GM10248 (cell line): ENCODE measurements at regions not wholly inside any gene's neighbourhood (a gene's known extent, or its start where the extent isn't known, plus 50 kb on each side); places are given as distances from the start of the nearest gene placed in this dataset.

ENCODE experiments used
- CTCF ChIA-PET: fragments of 300-600 bp; sonication (Branson Sonifier 250); formaldehyde crosslinking; extraction: SDS; loops from one replicate; lab custom pipeline; 2021; ENCODE audit warnings: antibody characterized with exemption; lab: Yijun Ruan, JAX
- POLR2A ChIA-PET: fragments of 350-650 bp; sonication (Branson Sonifier 250); formaldehyde crosslinking; extraction: SDS; loops from one replicate; lab custom pipeline; 2020; ENCODE audit warnings: antibody characterized with exemption; lab: Yijun Ruan, JAX
- DNase-seq: peaks from one replicate; pipeline ENCODE4 v3.0.0; 2012; ENCODE audit errors: extremely low spot score
- TF ChIP-seq, protein P1 (sequence below): IDR thresholded peaks from 2 replicates; pipeline ENCODE4 v1.5.1; 2012; ENCODE audit warnings: mild to moderate bottlenecking, low read depth; ENCODE audit errors: extremely low read depth, missing control alignments, control extremely low read depth

- TF ChIP-seq, protein P1, sequence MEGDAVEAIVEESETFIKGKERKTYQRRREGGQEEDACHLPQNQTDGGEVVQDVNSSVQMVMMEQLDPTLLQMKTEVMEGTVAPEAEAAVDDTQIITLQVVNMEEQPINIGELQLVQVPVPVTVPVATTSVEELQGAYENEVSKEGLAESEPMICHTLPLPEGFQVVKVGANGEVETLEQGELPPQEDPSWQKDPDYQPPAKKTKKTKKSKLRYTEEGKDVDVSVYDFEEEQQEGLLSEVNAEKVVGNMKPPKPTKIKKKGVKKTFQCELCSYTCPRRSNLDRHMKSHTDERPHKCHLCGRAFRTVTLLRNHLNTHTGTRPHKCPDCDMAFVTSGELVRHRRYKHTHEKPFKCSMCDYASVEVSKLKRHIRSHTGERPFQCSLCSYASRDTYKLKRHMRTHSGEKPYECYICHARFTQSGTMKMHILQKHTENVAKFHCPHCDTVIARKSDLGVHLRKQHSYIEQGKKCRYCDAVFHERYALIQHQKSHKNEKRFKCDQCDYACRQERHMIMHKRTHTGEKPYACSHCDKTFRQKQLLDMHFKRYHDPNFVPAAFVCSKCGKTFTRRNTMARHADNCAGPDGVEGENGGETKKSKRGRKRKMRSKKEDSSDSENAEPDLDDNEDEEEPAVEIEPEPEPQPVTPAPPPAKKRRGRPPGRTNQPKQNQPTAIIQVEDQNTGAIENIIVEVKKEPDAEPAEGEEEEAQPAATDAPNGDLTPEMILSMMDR: no peak
- CTCF ChIA-PET: no interaction called here
- DNase-seq: no peak
- POLR2A ChIA-PET: no interaction called here
Measured at GRCh38 chr14:44417809-44418208, 89.3 kb downstream of the FSCB start.

DNA sequence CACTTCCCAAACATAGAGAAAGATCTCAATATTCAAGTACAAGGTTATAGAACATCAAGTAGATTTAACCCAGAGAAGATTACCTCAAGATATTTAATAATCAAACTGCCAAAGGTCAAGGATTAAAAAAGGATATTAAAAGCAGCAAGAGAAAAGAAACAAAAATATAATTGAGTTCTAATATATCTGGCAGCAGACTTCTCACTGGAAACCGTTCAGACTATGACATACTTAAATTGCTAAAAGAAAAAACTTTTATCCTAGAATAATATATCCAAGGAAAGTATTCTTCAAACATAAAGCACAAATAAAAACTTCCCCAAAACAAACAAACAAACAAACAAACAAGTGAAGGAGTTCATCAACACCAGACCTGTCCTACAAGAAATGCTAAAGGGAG lies 92.4 kb downstream of the FSCB start:
- ChIA-PET CTCF (no interaction called here), POLR2A (no interaction called here)
- TF ChIP-seq, protein P1: no peak
- no peak for DNase-seq

DNA sequence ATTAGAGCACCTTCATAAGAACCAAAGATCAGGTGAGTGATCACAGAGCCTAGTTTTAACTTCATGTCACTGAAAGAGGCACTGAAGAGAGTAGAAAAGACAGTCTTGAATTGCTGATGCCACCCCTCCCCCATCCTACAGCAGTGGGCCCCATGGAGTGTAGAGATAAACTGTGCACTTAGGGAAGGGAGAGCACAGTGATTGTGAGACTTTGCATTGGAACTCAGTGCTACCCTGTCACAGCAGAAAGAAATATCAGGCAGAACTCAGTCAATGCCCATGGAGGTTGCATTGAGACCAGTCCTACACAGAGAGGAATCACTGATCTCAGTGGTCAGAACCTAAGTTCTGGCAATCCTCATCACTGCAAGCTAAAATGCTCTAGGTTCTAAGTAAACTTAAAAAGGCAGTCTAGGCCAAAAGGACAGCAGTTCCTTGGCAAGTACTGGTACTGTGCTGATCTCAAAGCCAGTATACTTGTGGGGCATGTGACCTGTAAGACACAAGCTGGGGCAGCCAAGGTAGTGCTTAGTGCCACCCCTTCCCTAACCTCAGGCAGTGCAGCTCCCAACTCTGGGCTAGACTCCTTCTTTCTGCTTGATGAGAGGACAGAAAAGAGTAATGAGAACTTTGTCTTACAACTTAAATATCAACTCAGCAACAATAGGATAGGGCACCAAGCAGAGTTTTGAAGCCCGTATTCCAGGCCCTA lies 94.1 kb downstream of the FSCB start:
- ChIA-PET POLR2A (no interaction called here), CTCF (no interaction called here)
- TF ChIP-seq, protein P1: no peak
- no peak for DNase-seq

- no peak for DNase-seq
- TF ChIP-seq, protein P1: no peak
- ChIA-PET POLR2A (no interaction called here), CTCF (interaction anchor here (1.1 to 1.7 kb wide), 2 partner anchors 10 to 16 kb away, joined by 3 to 5 read pairs; no protein-coding TSS in a partner anchor)
Measured at GRCh38 chr14:44405011-44405486, 102.0 kb downstream of the FSCB start.

DNA sequence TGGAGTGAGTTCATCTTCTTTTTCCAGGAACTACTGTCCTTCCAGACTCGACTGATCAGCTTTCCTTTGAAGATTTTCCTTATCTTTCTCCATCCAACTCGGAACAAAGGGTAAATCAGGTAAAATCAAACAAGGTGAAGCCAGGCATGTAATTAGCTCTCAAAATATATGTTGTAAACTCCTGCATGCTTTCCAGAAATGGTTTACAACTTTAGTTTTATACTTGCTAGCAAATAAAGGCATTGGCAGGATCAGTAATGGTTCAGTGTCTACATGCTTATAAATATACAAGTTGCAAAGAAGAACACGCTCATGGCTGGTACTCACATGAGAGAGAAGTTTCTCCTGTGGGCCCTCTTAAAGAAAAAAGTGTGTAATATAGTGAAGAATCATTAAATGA lies 102.5 kb downstream of the FSCB start:
- no peak for DNase-seq
- POLR2A ChIA-PET: no interaction called here
- CTCF ChIA-PET: interaction anchor here (1.1 to 1.7 kb wide), 2 partner anchors 10 to 15 kb away, joined by 3 to 5 read pairs; no protein-coding TSS in a partner anchor
- TF ChIP-seq, protein P1: no peak

DNA sequence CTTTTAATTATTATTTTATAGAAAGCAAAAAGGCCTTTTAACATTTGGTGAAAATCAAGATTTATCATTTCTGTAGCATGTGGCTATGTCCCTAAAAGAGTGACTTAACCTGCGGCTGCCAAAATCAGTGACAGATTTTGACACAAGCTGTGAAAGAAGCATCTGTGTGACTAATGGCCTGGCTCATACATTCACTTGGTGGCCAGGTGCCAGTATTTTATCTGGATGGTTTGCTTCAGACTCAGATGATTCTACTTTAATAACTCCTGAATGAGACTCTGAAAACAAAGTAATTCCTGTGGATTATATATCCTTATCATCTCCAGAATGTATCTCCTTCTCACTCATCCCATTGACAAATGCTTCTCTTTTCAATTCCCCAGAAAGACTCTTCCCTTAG lies 103.0 kb downstream of the FSCB start:
- CTCF ChIA-PET: no interaction called here
- TF ChIP-seq, protein P1: no peak
- no peak for DNase-seq
- POLR2A ChIA-PET: no interaction called here
